Endothelial cell (in vitro differentiated cells): ENCODE measurements at regions not wholly inside any gene's neighbourhood (a gene's known extent, or its start where the extent isn't known, plus 50 kb on each side); places are given as distances from the start of the nearest gene placed in this dataset.

Experiments used
- DNase-seq: peaks from one replicate; pipeline ENCODE4 v3.0.0; 2021; ENCODE audit warnings: low spot score
- H3K27ac Mint-ChIP-seq: one replicate; pipeline ENCODE4 v1.8.0; 2021; ENCODE audit warnings: mixed read lengths, inconsistent platforms; ENCODE audit not compliant: unreplicated experiment
- H3K27me3 Mint-ChIP-seq: one replicate; pipeline ENCODE4 v1.8.0; 2021; ENCODE audit warnings: mild to moderate bottlenecking, moderate library complexity, mixed read lengths, inconsistent platforms; ENCODE audit not compliant: unreplicated experiment
- H3K36me3 Mint-ChIP-seq: one replicate; pipeline ENCODE4 v1.8.0; 2021; ENCODE audit warnings: mild to moderate bottlenecking, low read depth, mixed read lengths, inconsistent platforms; ENCODE audit not compliant: unreplicated experiment
- H3K4me1 Mint-ChIP-seq: one replicate; pipeline ENCODE4 v1.8.0; 2021; ENCODE audit warnings: mild to moderate bottlenecking, mixed read lengths, inconsistent platforms; ENCODE audit not compliant: unreplicated experiment
- H3K4me3 Mint-ChIP-seq: one replicate; pipeline ENCODE4 v1.8.0; 2021; ENCODE audit warnings: mild to moderate bottlenecking, mixed read lengths, inconsistent platforms; ENCODE audit not compliant: unreplicated experiment
- H3K9me3 Mint-ChIP-seq: one replicate; pipeline ENCODE4 v1.8.0; 2021; ENCODE audit warnings: mixed read lengths, inconsistent platforms; ENCODE audit not compliant: unreplicated experiment
- TF ChIP-seq, protein P1 (sequence below): fragments of 200-600 bp; sonication (generic); IDR thresholded peaks from one replicate; pipeline ENCODE4 v1.5.0; 2021; ENCODE audit warnings: antibody characterized with exemption; ENCODE audit not compliant: unreplicated experiment

DNA sequence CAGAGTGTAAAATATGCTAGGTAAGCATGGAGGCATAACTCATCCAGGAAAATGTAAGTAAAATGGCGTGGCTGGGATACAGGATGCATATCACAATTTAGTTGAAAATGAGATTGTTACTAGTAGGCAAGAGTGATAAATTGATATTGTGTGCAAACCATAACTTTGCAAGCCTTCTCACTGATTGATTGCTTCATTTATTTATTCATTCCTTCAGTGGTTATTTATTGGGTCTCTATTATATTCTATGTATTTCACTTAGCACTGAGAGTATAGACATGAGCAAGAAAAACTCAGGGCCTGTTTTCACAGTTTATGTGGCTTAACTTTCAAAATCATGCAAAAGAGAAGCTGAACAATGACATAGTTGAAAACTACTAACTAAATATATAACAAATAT, 241.0 kb upstream of the EYS start:
- Mint-ChIP-seq H3K36me3 (no peaks in the 10 kb centered on the region), H3K4me1 (no peaks in the 10 kb centered on the region), H3K9me3 (no peaks in the 10 kb centered on the region), H3K4me3 (no peak overlapping the region), H3K27ac (no peak overlapping the region), H3K27me3 (no peaks in the 10 kb centered on the region)
- DNase-seq: no peak
- TF ChIP-seq, protein P1, sequence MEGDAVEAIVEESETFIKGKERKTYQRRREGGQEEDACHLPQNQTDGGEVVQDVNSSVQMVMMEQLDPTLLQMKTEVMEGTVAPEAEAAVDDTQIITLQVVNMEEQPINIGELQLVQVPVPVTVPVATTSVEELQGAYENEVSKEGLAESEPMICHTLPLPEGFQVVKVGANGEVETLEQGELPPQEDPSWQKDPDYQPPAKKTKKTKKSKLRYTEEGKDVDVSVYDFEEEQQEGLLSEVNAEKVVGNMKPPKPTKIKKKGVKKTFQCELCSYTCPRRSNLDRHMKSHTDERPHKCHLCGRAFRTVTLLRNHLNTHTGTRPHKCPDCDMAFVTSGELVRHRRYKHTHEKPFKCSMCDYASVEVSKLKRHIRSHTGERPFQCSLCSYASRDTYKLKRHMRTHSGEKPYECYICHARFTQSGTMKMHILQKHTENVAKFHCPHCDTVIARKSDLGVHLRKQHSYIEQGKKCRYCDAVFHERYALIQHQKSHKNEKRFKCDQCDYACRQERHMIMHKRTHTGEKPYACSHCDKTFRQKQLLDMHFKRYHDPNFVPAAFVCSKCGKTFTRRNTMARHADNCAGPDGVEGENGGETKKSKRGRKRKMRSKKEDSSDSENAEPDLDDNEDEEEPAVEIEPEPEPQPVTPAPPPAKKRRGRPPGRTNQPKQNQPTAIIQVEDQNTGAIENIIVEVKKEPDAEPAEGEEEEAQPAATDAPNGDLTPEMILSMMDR: no peak

DNA sequence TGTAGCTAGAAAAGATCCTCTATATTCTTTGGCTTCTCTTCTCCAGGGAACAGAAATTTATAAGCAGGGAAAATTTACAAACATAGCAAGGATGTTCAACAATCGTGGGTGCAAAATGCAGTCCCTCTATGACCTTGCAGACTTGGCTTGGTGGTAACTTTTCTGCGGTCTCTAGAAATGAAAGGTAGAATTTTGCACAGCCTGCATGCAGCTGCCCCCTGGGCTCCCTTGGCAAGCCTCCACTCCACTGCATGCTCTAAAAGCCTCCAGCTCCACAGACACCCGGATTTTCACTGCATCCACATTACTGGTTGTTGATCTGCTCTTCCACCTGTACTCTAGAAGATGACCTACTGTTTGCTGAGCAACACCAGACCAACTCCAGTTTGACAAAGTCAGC, 236.5 kb upstream of the EYS start:
- TF ChIP-seq, protein P1: no peak
- Mint-ChIP-seq H3K27ac (no peak overlapping the region), H3K9me3 (no peaks in the 10 kb centered on the region), H3K4me1 (no peaks in the 10 kb centered on the region), H3K36me3 (no peaks in the 10 kb centered on the region), H3K4me3 (no peak overlapping the region), H3K27me3 (no peaks in the 10 kb centered on the region)
- no peak for DNase-seq

DNA sequence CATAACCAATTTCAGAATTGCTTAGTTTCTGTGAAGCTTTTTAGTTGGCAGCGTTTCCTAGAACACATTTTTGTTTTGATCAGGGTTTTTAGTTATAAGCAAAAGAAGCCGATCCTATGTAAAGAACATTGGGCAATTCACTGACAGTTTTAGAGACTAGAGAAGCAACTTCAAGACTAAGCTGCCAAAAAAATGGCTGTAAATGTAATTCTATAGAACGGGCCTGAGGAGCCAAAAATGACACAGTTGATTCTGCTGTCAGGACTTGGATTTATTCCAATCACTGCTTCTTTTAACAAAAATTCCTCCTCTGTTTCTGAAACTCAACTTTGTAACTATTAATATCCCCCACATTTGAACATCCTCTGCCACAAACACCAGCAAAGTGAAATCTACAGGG, 236.0 kb upstream of the EYS start:
- DNase-seq: no peak
- peaks cover 4% of the 10 kb centered on the region for H3K9me3 Mint-ChIP-seq
- H3K27me3 Mint-ChIP-seq: no peaks in the 10 kb centered on the region
- no peaks in the 10 kb centered on the region for H3K4me1 Mint-ChIP-seq
- TF ChIP-seq, protein P1: no peak
- no peaks in the 10 kb centered on the region for H3K36me3 Mint-ChIP-seq
- no peak overlapping the region for H3K4me3 Mint-ChIP-seq
- no peak overlapping the region for H3K27ac Mint-ChIP-seq

DNA sequence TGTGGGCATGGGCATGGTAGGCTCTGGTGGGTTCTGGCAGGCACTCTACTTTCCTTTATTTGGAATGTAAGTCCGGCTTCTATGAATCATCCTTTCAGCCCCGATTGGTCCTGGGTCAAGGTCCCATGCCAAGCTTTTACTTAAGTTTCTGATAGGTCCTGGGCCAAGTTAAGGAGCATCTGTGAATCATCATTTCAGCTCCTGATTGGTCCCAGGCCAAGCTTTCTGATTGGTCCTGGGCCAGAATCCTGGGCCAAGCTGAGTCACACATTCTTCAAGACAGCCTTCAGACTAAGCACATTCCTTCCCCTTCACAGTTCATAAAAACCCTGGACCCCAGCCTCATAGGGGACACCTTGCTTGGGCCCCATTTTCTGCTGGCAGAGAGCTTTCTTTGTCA, 231.0 kb upstream of the EYS start:
- no peak for DNase-seq
- Mint-ChIP-seq H3K27ac (no peak overlapping the region), H3K4me1 (no peaks in the 10 kb centered on the region), H3K36me3 (no peaks in the 10 kb centered on the region), H3K4me3 (no peak overlapping the region), H3K27me3 (no peaks in the 10 kb centered on the region), H3K9me3 (peaks cover 4% of the 10 kb centered on the region)
- TF ChIP-seq, protein P1: no peak

DNA sequence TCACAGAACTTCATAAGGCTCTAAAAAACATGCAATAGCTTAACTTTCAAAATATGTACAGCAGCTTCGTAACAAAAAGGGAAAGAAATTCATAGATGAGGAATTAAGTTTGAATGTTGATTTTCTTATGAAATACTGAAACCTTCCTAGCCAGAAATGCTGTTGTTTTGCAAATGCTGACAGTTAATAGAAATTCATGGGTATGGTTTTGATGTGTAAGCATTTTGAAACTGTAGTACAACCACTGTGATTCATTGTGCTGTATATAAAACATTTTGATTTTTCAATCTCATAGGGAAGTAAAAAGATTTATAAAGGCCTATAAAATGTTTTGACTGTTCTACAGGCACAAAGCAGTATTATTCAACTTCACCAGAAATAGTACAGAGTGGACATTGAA, 228.4 kb upstream of the EYS start:
- Mint-ChIP-seq H3K4me3 (no peak overlapping the region), H3K27ac (no peak overlapping the region), H3K9me3 (peaks cover 9% of the 10 kb centered on the region), H3K36me3 (no peaks in the 10 kb centered on the region), H3K4me1 (no peaks in the 10 kb centered on the region), H3K27me3 (peaks cover 1% of the 10 kb centered on the region)
- DNase-seq: no peak
- TF ChIP-seq, protein P1: no peak
